ENCODE measurements at regions not wholly inside any gene's neighbourhood (a gene's known extent, or its start where the extent isn't known, plus 50 kb on each side); places are given as distances from the start of the nearest gene placed in this dataset.

DNA sequence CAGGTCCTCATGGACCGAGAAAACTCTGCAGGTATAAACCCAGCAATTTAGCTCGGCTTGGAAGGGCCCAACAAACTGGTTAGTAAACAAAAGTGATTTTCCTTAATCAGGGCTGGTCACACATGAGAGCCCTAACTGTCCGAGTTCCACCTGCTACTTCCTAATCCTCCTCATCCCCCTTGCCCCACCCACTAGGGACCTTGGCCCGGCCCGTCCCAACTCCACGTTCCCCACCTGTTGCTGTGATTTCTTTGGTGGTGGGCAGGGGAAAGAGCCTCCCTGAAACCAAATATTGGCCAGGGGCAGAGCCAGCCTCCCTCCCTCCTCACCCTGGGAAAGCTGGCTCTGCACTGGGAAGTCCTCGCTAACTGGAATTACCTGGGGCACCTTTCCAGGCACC, 304.2 kb upstream of the PROX1 start:
- no peak overlapping the region for H3K4me3 ChIP-seq (ENCODE audit: low read depth, low read length, poor library complexity, severe bottlenecking)
- no peak overlapping the region for H3K27ac ChIP-seq (ENCODE audit: low read depth, low read length, poor library complexity, severe bottlenecking)
- no peaks in the 10 kb centered on the region for H3K9me3 ChIP-seq (ENCODE audit: low read length)
- H2AFZ ChIP-seq (ENCODE audit: low read length): no peak overlapping the region
- H3K36me3 ChIP-seq (ENCODE audit: insufficient read depth, low read length): no peaks in the 10 kb centered on the region
- TF ChIP-seq, protein P1, sequence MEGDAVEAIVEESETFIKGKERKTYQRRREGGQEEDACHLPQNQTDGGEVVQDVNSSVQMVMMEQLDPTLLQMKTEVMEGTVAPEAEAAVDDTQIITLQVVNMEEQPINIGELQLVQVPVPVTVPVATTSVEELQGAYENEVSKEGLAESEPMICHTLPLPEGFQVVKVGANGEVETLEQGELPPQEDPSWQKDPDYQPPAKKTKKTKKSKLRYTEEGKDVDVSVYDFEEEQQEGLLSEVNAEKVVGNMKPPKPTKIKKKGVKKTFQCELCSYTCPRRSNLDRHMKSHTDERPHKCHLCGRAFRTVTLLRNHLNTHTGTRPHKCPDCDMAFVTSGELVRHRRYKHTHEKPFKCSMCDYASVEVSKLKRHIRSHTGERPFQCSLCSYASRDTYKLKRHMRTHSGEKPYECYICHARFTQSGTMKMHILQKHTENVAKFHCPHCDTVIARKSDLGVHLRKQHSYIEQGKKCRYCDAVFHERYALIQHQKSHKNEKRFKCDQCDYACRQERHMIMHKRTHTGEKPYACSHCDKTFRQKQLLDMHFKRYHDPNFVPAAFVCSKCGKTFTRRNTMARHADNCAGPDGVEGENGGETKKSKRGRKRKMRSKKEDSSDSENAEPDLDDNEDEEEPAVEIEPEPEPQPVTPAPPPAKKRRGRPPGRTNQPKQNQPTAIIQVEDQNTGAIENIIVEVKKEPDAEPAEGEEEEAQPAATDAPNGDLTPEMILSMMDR (IDR thresholded peaks at IDR 0.05; ENCODE audit: low read length): no peak
- no peak for TF ChIP-seq EZH2 (IDR thresholded peaks at IDR 0.05; ENCODE audit: borderline replicate concordance, low read length)
- no peaks in the 10 kb centered on the region for H3K27me3 ChIP-seq (ENCODE audit: insufficient read depth, low read length)
- no peaks in the 10 kb centered on the region for H3K9me2 ChIP-seq (ENCODE audit: low read depth, low read length)
- H3K9ac ChIP-seq (ENCODE audit: low read length): no peak overlapping the region
- no peak overlapping the region for H3K4me2 ChIP-seq (ENCODE audit: low read length)
- no peaks in the 10 kb centered on the region for H3F3A ChIP-seq (ENCODE audit: insufficient read depth, low read length)
- no peaks in the 10 kb centered on the region for H3K4me1 ChIP-seq (ENCODE audit: insufficient read depth, low read length, severe bottlenecking)
- H3K79me2 ChIP-seq (ENCODE audit: insufficient read depth, low read length): no peaks in the 10 kb centered on the region
- no peaks in the 10 kb centered on the region for H4K20me1 ChIP-seq (ENCODE audit: insufficient read depth, low read length)

DNA sequence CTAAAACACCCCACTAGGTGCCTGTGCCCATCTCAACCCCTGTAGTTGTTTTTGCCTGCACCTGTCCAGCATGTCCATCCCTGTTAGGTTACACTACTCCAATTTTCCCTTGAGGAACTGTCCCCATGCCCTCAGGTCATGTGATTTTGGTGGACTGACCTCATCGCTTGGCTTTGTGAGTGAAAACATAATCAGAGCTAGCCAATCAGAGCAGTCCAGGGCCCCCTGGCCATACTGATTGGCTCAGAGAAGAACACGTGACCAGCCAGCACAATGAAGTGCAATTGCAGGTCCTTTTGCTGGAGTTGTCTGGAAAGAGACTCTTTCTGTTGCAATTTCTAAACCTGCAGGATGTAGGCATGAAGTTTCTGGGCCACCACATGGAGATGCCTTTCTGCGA, 303.3 kb upstream of the PROX1 start:
- no peaks in the 10 kb centered on the region for H3K9me2 ChIP-seq (ENCODE audit: low read depth, low read length)
- no peaks in the 10 kb centered on the region for H4K20me1 ChIP-seq (ENCODE audit: insufficient read depth, low read length)
- H3F3A ChIP-seq (ENCODE audit: insufficient read depth, low read length): no peaks in the 10 kb centered on the region
- H3K79me2 ChIP-seq (ENCODE audit: insufficient read depth, low read length): no peaks in the 10 kb centered on the region
- H2AFZ ChIP-seq (ENCODE audit: low read length): no peak overlapping the region
- H3K36me3 ChIP-seq (ENCODE audit: insufficient read depth, low read length): no peaks in the 10 kb centered on the region
- no peaks in the 10 kb centered on the region for H3K27me3 ChIP-seq (ENCODE audit: insufficient read depth, low read length)
- no peak overlapping the region for H3K4me2 ChIP-seq (ENCODE audit: low read length)
- no peaks in the 10 kb centered on the region for H3K4me1 ChIP-seq (ENCODE audit: insufficient read depth, low read length, severe bottlenecking)
- no peak overlapping the region for H3K9ac ChIP-seq (ENCODE audit: low read length)
- TF ChIP-seq, protein P1 (IDR thresholded peaks at IDR 0.05; ENCODE audit: low read length): no peak
- no peak for TF ChIP-seq EZH2 (IDR thresholded peaks at IDR 0.05; ENCODE audit: borderline replicate concordance, low read length)
- no peaks in the 10 kb centered on the region for H3K9me3 ChIP-seq (ENCODE audit: low read length)
- H3K4me3 ChIP-seq (ENCODE audit: low read depth, low read length, poor library complexity, severe bottlenecking): no peak overlapping the region
- H3K27ac ChIP-seq (ENCODE audit: low read depth, low read length, poor library complexity, severe bottlenecking): no peak overlapping the region

DNA sequence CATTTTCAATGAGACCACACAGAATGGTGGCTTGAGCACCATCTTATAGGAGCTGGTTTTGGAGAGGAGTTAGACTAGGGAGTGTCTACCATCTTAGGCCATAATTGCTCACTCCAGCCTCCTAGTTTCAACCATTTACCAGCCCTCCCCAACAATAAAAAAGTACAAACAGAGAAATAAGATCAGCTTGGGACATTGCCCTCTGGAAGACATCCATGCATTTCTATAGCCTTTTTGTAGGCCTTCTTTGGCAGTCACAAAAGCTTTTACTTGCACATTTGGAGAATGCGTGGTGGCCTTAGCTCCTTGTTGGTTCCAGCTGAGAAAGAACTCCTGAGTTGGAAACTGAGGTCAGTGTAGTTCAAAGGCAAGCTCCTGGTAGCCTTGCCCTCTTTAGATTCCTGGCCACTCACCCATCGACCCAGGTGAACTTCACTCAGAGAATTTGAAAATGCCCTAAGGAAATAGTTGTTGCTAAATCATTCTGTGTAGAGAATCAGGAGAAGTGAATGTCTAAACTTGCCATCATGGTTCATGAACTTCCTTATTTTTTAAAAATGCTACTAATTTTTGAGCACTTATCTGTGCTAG, 301.7 kb upstream of the PROX1 start:
- H3K9me2 ChIP-seq (ENCODE audit: low read depth, low read length): no peaks in the 10 kb centered on the region
- no peaks in the 10 kb centered on the region for H3K36me3 ChIP-seq (ENCODE audit: insufficient read depth, low read length)
- no peaks in the 10 kb centered on the region for H3K27me3 ChIP-seq (ENCODE audit: insufficient read depth, low read length)
- H3K27ac ChIP-seq (ENCODE audit: low read depth, low read length, poor library complexity, severe bottlenecking): no peak overlapping the region
- H3K9ac ChIP-seq (ENCODE audit: low read length): no peak overlapping the region
- H3K79me2 ChIP-seq (ENCODE audit: insufficient read depth, low read length): no peaks in the 10 kb centered on the region
- no peak for TF ChIP-seq EZH2 (IDR thresholded peaks at IDR 0.05; ENCODE audit: borderline replicate concordance, low read length)
- TF ChIP-seq, protein P1 (IDR thresholded peaks at IDR 0.05; ENCODE audit: low read length): no peak
- H3K4me3 ChIP-seq (ENCODE audit: low read depth, low read length, poor library complexity, severe bottlenecking): no peak overlapping the region
- H3K4me1 ChIP-seq (ENCODE audit: insufficient read depth, low read length, severe bottlenecking): no peaks in the 10 kb centered on the region
- H3K9me3 ChIP-seq (ENCODE audit: low read length): no peaks in the 10 kb centered on the region
- no peak overlapping the region for H3K4me2 ChIP-seq (ENCODE audit: low read length)
- H2AFZ ChIP-seq (ENCODE audit: low read length): no peak overlapping the region
- no peaks in the 10 kb centered on the region for H3F3A ChIP-seq (ENCODE audit: insufficient read depth, low read length)
- no peaks in the 10 kb centered on the region for H4K20me1 ChIP-seq (ENCODE audit: insufficient read depth, low read length)

Data from OCI-LY1 (cell line).